CD4-positive, alpha-beta memory T cell (primary cell): ENCODE measurements at regions not wholly inside any gene's neighbourhood (a gene's known extent, or its start where the extent isn't known, plus 50 kb on each side); places are given as distances from the start of the nearest gene placed in this dataset.
A peak's percentile ranks its signal among the peaks of the same experiment; 100 is the strongest.
"Not testable (repeated sequence)": the region's sequence is repeated elsewhere in the genome, so short reads cannot be mapped to it uniquely, and the experiment has no call there.

Experiments used
- CTCF ChIA-PET: fragments of 350-600 bp; sonication (Branson Sonifier 250); formaldehyde crosslinking; loops from one replicate; lab custom pipeline; 2021; ENCODE audit warnings: inconsistent platforms; ENCODE audit not compliant: partially characterized antibody; lab: Charles Lee
- POLR2A ChIA-PET: fragments of 350-600 bp; sonication (Branson Sonifier 250); formaldehyde crosslinking; loops from one replicate; lab custom pipeline; 2021; ENCODE audit not compliant: partially characterized antibody; lab: Charles Lee
- DNase-seq, 5 donors: peaks; one replicate each; pipeline versions ENCODE4 v3.0.0 to v3.0.0-alpha.2; 2020 to 2022; ENCODE audit warnings: mixed read lengths in 1 of 5
- H3K27ac ChIP-seq: one replicate; pipeline ENCODE4 v1.7.0; 2013; ENCODE audit warnings: low read depth, low read length
- H3K27me3 ChIP-seq: 2 replicates; pipeline ENCODE4 v1.7.0; 2013; ENCODE audit warnings: mild to moderate bottlenecking, low read length, moderate library complexity; ENCODE audit not compliant: insufficient read depth
- H3K36me3 ChIP-seq: 2 replicates; pipeline ENCODE4 v1.7.0; 2013; ENCODE audit warnings: mild to moderate bottlenecking, low read length, moderate library complexity; ENCODE audit not compliant: insufficient read depth
- H3K4me1 ChIP-seq: 2 replicates; pipeline ENCODE4 v1.7.0; 2013; ENCODE audit warnings: mild to moderate bottlenecking, low read length, moderate library complexity; ENCODE audit not compliant: insufficient read depth
- H3K4me3 ChIP-seq, 2 donors: one replicate each; pipeline ENCODE4 v1.7.0; 2013; ENCODE audit warnings: low read length in 2 of 2, mild to moderate bottlenecking in 1 of 2
- H3K9me3 ChIP-seq, 2 donors: one replicate each; pipeline ENCODE4 v1.7.0; 2013; ENCODE audit warnings: low read length in 2 of 2, control low read depth in 1 of 2; ENCODE audit not compliant: control insufficient read depth in 1 of 2
- H3K27ac Mint-ChIP-seq, 7 donors: one replicate each; pipeline ENCODE4 v1.8.0; 2020 to 2021; ENCODE audit warnings: mixed read lengths in 7 of 7, mild to moderate bottlenecking in 6 of 7, inconsistent platforms in 3 of 7, moderate library complexity in 3 of 7
- H3K27me3 Mint-ChIP-seq, 2 donors: one replicate each; pipeline ENCODE4 v1.8.0; 2020 to 2021; ENCODE audit warnings: mixed read lengths in 2 of 2
- H3K36me3 Mint-ChIP-seq, 2 donors: one replicate each; pipeline ENCODE4 v1.8.0; 2020 to 2021; ENCODE audit warnings: mixed read lengths in 2 of 2, inconsistent platforms in 1 of 2, mild to moderate bottlenecking in 1 of 2
- H3K4me1 Mint-ChIP-seq, 4 donors: one replicate each; pipeline ENCODE4 v1.8.0; 2020 to 2021; ENCODE audit warnings: mixed read lengths in 4 of 4, mild to moderate bottlenecking in 1 of 4
- H3K4me3 Mint-ChIP-seq, 8 donors: one replicate each; pipeline ENCODE4 v1.8.0; 2020 to 2021; ENCODE audit warnings: mixed read lengths in 8 of 8, mild to moderate bottlenecking in 7 of 8, moderate library complexity in 6 of 8, inconsistent platforms in 3 of 8
- H3K9me3 Mint-ChIP-seq, 8 donors: one replicate each; pipeline ENCODE4 v1.8.0; 2020 to 2021; ENCODE audit warnings: mixed read lengths in 8 of 8, mild to moderate bottlenecking in 5 of 8, inconsistent platforms in 3 of 8, moderate library complexity in 1 of 8
- intact Hi-C: fragments of 100-400 bp; cut with micrococcal nuclease; formaldehyde crosslinking; loops from one replicate; pipeline ENCODE4 v1.15.1; 2023

- peaks cover 0 to 3% (median 0%) of the 10 kb centered on the region in 8 donors for H3K9me3 Mint-ChIP-seq
- no peaks in the 10 kb centered on the region for H3K4me1 Mint-ChIP-seq
- Histone ChIP-seq H3K9me3 (no peaks in the 10 kb centered on the region), H3K27me3 (no peaks in the 10 kb centered on the region), H3K4me3 (no peak overlapping the region), H3K27ac (no peak overlapping the region), H3K4me1 (no peaks in the 10 kb centered on the region), H3K36me3 (no peaks in the 10 kb centered on the region)
- no peak overlapping the region for H3K4me3 Mint-ChIP-seq
- no peak overlapping the region for H3K27ac Mint-ChIP-seq
- ChIA-PET CTCF (interaction anchor here (0.6 kb wide), 1 partner anchor 383 kb away, joined by 3 read pairs; no protein-coding TSS in a partner anchor), POLR2A (no interaction called here)
- no peak for DNase-seq
- intact Hi-C loops: no loop called here
- H3K36me3 Mint-ChIP-seq: no peaks in the 10 kb centered on the region
- peaks cover 0 to 4% of the 10 kb centered on the region in 2 donors for H3K27me3 Mint-ChIP-seq
Measured at GRCh38 chr2:175601969-175602368, 400.1 kb downstream of the LNPK start.

DNA sequence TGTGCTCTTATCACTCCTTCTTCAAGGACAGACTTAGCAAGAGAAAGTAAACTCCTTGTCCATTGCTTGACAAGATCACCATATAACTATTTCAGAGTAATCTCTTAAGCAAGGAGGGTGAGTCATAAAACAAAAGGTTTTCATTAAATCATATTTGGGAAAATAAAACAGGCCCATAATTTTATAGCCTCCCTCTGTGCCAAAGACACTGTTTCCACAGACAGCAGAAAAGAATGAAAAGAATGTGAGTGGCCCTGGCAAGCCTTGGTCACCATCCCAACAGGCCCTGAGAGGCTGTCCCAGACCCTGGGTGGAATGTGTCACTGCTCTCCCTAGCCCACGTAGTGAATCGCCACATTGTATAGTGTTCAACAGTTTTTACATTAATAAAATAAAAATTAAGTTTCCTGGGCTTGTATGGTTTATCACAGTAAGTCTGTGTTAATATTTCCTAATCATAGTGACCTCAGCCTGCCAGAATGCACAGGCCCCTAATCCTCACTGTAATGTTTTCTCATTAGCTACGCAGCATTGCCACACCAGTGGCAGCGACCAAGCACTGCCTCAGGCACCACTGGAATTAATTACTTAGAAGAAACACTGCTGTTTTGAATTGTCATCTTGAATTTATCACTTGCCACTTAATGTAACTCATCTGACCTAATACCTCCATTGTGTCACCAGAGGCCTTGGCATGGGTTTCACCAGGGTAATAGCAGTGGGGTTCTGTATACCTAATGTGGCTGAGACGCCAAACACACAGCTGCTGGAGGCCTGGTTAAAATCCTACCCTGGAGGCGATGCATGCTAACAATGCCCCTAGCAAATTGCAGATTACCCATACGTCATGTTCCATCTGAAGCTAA lies 401.9 kb downstream of the LNPK start:
- no peaks in the 10 kb centered on the region for H3K27me3 ChIP-seq
- CTCF ChIA-PET: no interaction called here
- H3K9me3 ChIP-seq: no peaks in the 10 kb centered on the region
- intact Hi-C loops: no loop called here
- POLR2A ChIA-PET: no interaction called here
- Mint-ChIP-seq H3K4me3 (no peak overlapping the region), H3K27ac (no peak overlapping the region), H3K4me1 (no peaks in the 10 kb centered on the region), H3K9me3 (peaks cover 0 to 3% (median 0%) of the 10 kb centered on the region in 8 donors), H3K27me3 (peaks cover 0 to 4% of the 10 kb centered on the region in 2 donors), H3K36me3 (no peaks in the 10 kb centered on the region)
- no peak overlapping the region for H3K4me3 ChIP-seq
- no peaks in the 10 kb centered on the region for H3K4me1 ChIP-seq
- no peak overlapping the region for H3K27ac ChIP-seq
- no peak for DNase-seq
- no peaks in the 10 kb centered on the region for H3K36me3 ChIP-seq

GRCh38 chr2:175597286-175597685 lies 404.8 kb downstream of the LNPK start:
- Mint-ChIP-seq H3K36me3 (no peaks in the 10 kb centered on the region), H3K4me3 (no peak overlapping the region), H3K4me1 (no peaks in the 10 kb centered on the region), H3K27me3 (peaks cover 0 to 4% of the 10 kb centered on the region in 2 donors), H3K27ac (no peak overlapping the region), H3K9me3 (peaks cover 0 to 8% (median 0%) of the 10 kb centered on the region in 8 donors)
- Histone ChIP-seq H3K27me3 (no peaks in the 10 kb centered on the region), H3K36me3 (no peaks in the 10 kb centered on the region), H3K9me3 (no peaks in the 10 kb centered on the region), H3K27ac (no peak overlapping the region), H3K4me3 (no peak overlapping the region), H3K4me1 (no peaks in the 10 kb centered on the region)
- no peak for DNase-seq
- intact Hi-C loops: no loop called here
- POLR2A ChIA-PET: no interaction called here
- CTCF ChIA-PET: no interaction called here

- Histone ChIP-seq H3K9me3 (no peaks in the 10 kb centered on the region), H3K27ac (no peak overlapping the region), H3K27me3 (no peaks in the 10 kb centered on the region), H3K4me3 (no peak overlapping the region), H3K36me3 (no peaks in the 10 kb centered on the region), H3K4me1 (no peaks in the 10 kb centered on the region)
- Mint-ChIP-seq H3K27me3 (peaks cover 0 to 4% of the 10 kb centered on the region in 2 donors), H3K9me3 (peaks cover 0 to 8% (median 0%) of the 10 kb centered on the region in 8 donors), H3K27ac (no peak overlapping the region), H3K4me1 (no peaks in the 10 kb centered on the region), H3K4me3 (no peak overlapping the region), H3K36me3 (no peaks in the 10 kb centered on the region)
- intact Hi-C loops: no loop called here
- CTCF ChIA-PET: no interaction called here
- POLR2A ChIA-PET: no interaction called here
- no peak for DNase-seq
Measured at GRCh38 chr2:175595139-175595538, 406.9 kb downstream of the LNPK start.

GRCh38 chr2:175593686-175594525 lies 408.2 kb downstream of the LNPK start:
- H3K27me3 Mint-ChIP-seq, POLR2A ChIA-PET, H3K27me3 ChIP-seq, DNase-seq, H3K9me3 ChIP-seq, H3K4me3 Mint-ChIP-seq, H3K36me3 ChIP-seq, H3K4me3 ChIP-seq, CTCF ChIA-PET, H3K36me3 Mint-ChIP-seq, H3K4me1 ChIP-seq, H3K27ac Mint-ChIP-seq, H3K4me1 Mint-ChIP-seq, intact Hi-C loops, H3K27ac ChIP-seq, H3K9me3 Mint-ChIP-seq: not testable (repeated sequence)

GRCh38 chr2:175588213-175588612 lies 406.7 kb upstream of the ATP5MC3 start:
- POLR2A ChIA-PET, intact Hi-C loops, H3K4me3 Mint-ChIP-seq, H3K36me3 Mint-ChIP-seq, H3K9me3 Mint-ChIP-seq, H3K4me1 ChIP-seq, H3K4me1 Mint-ChIP-seq, H3K27ac ChIP-seq, H3K4me3 ChIP-seq, H3K27me3 ChIP-seq, H3K36me3 ChIP-seq, DNase-seq, H3K27me3 Mint-ChIP-seq, CTCF ChIA-PET, H3K9me3 ChIP-seq, H3K27ac Mint-ChIP-seq: not testable (repeated sequence)

DNA sequence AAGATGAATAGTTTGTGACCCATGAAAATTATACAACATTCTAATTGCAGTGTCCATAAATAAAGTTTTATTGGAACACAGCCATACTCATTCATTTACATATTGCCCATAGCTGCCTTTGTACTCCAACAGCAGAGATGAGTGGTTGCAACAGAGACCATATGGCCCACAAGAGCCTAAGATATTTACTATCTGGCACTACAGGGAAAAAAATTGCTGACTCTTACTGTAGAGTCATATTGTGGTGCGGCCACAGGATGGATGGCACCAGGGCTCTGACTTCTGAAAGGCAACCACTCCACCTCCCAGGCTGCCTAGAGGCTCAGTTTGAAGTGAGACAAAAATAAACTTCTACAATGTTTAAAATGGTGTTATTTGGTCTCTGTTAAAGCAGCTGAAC lies 404.0 kb upstream of the ATP5MC3 start:
- H3K27ac Mint-ChIP-seq: peak overlapping the region in 1 of 7 donors; percentile 15
- H3K9me3 Mint-ChIP-seq: peaks cover 0 to 7% (median 0%) of the 10 kb centered on the region in 8 donors
- ChIA-PET POLR2A (no interaction called here), CTCF (interaction anchor here (1.6 kb wide), 1 partner anchor 8 kb away, joined by 5 read pairs; no protein-coding TSS in a partner anchor)
- Histone ChIP-seq H3K27ac (no peak overlapping the region), H3K9me3 (no peaks in the 10 kb centered on the region), H3K4me3 (no peak overlapping the region), H3K4me1 (no peaks in the 10 kb centered on the region), H3K27me3 (no peaks in the 10 kb centered on the region), H3K36me3 (no peaks in the 10 kb centered on the region)
- no peaks in the 10 kb centered on the region for H3K36me3 Mint-ChIP-seq
- no peaks in the 10 kb centered on the region for H3K4me1 Mint-ChIP-seq
- intact Hi-C loops: no loop called here
- H3K27me3 Mint-ChIP-seq: no peaks in the 10 kb centered on the region
- no peak overlapping the region for H3K4me3 Mint-ChIP-seq
- DNase-seq: no peak
